ENCODE measurements at regions not wholly inside any gene's neighbourhood (a gene's known extent, or its start where the extent isn't known, plus 50 kb on each side); places are given as distances from the start of the nearest gene placed in this dataset.

DNA sequence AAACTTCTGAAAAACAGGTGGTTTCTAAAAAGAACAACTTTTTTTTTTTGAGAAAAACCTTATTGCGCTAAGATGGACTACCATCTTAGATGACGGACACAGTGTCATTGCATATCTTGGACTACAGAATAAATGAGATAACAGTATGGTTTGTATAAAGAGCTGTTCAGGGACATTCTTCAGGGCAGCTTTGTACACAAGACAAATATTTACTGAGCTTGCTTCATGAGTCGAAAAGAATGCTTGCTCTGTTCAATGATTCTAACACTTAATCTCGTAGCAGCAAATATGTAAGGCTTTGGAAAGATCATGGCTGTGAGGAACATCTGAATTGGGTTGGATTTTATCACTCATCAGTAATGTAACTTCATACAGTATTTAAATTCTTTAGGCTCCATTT is 282.5 kb upstream of the CWC22 start:
- TF ChIP-seq POLR2A (IDR thresholded peaks at IDR 0.05; ENCODE audit: low read depth, low read length) (no peak), BHLHE40 (IDR thresholded peaks at IDR 0.05; ENCODE audit: low read depth, low read length) (no peak), MAFK (IDR thresholded peaks at IDR 0.05; ENCODE audit: low read depth, low read length) (no peak), RFX5 (IDR thresholded peaks at IDR 0.05; ENCODE audit: low read depth, low read length) (no peak), CHD1 (IDR thresholded peaks at IDR 0.05; ENCODE audit: low read depth, low read length) (no peak), RAD21 (IDR thresholded peaks at IDR 0.05; ENCODE audit: low read length) (no peak), CEBPB (IDR thresholded peaks at IDR 0.05; ENCODE audit: low read depth, low read length) (no peak), RCOR1 (IDR thresholded peaks at IDR 0.05; ENCODE audit: insufficient replicate concordance, low read length) (no peak), MXI1 (IDR thresholded peaks at IDR 0.05; ENCODE audit: borderline replicate concordance, low read depth, low read length) (no peak), SMC3 (IDR thresholded peaks at IDR 0.05; ENCODE audit: low read depth, low read length) (no peak)
- TF ChIP-seq, protein P1, sequence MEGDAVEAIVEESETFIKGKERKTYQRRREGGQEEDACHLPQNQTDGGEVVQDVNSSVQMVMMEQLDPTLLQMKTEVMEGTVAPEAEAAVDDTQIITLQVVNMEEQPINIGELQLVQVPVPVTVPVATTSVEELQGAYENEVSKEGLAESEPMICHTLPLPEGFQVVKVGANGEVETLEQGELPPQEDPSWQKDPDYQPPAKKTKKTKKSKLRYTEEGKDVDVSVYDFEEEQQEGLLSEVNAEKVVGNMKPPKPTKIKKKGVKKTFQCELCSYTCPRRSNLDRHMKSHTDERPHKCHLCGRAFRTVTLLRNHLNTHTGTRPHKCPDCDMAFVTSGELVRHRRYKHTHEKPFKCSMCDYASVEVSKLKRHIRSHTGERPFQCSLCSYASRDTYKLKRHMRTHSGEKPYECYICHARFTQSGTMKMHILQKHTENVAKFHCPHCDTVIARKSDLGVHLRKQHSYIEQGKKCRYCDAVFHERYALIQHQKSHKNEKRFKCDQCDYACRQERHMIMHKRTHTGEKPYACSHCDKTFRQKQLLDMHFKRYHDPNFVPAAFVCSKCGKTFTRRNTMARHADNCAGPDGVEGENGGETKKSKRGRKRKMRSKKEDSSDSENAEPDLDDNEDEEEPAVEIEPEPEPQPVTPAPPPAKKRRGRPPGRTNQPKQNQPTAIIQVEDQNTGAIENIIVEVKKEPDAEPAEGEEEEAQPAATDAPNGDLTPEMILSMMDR (conservative IDR thresholded peaks at IDR 0.05; ENCODE audit: low read depth, low read length), result no peak
